D721Med (cell line): ENCODE measurements at regions not wholly inside any gene's neighbourhood (a gene's known extent, or its start where the extent isn't known, plus 50 kb on each side); places are given as distances from the start of the nearest gene placed in this dataset.

Source experiments
- DNase-seq: peaks from one replicate; pipeline ENCODE4 v3.0.0; 2011; ENCODE audit warnings: low spot score; ENCODE audit not compliant: insufficient read length
- FAIRE-seq: peaks from 2 replicates; lab custom pipeline; 2011; peaks lifted over from hg19 to GRCh38; lab: Jason Lieb, UNC
- TF ChIP-seq, protein P1 (sequence below): IDR thresholded peaks from 2 replicates; pipeline ENCODE4 v1.5.1; 2012; ENCODE audit warnings: mild to moderate bottlenecking, control low read depth; ENCODE audit not compliant: insufficient read depth; ENCODE audit errors: missing control alignments

DNA sequence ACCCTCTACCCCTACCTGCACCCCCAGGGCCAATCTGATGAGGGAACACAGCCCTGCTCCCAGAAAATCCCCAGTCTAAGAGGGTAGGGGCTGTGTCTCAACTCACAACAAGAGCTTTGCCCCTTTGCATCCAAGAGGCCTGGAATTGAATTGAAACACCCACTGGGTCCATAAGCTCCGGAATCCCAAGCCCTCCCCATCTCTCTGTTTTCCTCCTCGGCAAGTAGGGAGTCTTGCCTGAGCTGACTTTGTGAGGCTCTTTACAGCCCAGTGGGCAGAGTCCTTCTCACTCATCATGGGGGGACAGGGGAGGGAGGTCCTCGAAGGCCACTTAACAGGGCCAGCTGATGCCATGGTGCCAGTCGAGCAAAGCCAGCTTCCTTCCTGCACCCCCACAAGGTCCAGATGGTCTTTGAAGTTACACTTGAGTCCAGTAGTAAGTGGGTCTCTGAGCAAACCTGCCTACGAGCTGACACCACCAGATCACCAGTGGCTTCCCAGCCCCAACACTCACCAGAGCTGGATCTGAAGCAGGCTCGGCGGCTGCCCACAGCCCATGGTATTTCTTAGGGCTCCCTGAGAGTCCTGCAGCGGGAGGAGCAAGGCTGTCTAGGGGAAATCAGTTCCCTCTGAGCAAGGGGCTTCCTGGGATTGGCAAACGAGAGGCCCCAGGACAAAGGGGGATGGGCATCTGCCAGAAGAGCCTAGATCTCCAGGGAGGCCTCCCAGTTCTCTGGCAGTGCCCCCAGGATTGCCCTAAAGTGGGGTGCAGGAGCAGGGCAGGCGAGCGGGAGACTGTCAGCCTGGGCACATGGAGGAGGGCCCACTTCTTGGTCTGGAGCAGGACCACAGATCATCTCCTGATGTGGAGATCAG, 144.5 kb downstream of the VEGFA start:
- FAIRE-seq, result no peak
- TF ChIP-seq, protein P1, sequence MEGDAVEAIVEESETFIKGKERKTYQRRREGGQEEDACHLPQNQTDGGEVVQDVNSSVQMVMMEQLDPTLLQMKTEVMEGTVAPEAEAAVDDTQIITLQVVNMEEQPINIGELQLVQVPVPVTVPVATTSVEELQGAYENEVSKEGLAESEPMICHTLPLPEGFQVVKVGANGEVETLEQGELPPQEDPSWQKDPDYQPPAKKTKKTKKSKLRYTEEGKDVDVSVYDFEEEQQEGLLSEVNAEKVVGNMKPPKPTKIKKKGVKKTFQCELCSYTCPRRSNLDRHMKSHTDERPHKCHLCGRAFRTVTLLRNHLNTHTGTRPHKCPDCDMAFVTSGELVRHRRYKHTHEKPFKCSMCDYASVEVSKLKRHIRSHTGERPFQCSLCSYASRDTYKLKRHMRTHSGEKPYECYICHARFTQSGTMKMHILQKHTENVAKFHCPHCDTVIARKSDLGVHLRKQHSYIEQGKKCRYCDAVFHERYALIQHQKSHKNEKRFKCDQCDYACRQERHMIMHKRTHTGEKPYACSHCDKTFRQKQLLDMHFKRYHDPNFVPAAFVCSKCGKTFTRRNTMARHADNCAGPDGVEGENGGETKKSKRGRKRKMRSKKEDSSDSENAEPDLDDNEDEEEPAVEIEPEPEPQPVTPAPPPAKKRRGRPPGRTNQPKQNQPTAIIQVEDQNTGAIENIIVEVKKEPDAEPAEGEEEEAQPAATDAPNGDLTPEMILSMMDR, result no peak
- no peak for DNase-seq

DNA sequence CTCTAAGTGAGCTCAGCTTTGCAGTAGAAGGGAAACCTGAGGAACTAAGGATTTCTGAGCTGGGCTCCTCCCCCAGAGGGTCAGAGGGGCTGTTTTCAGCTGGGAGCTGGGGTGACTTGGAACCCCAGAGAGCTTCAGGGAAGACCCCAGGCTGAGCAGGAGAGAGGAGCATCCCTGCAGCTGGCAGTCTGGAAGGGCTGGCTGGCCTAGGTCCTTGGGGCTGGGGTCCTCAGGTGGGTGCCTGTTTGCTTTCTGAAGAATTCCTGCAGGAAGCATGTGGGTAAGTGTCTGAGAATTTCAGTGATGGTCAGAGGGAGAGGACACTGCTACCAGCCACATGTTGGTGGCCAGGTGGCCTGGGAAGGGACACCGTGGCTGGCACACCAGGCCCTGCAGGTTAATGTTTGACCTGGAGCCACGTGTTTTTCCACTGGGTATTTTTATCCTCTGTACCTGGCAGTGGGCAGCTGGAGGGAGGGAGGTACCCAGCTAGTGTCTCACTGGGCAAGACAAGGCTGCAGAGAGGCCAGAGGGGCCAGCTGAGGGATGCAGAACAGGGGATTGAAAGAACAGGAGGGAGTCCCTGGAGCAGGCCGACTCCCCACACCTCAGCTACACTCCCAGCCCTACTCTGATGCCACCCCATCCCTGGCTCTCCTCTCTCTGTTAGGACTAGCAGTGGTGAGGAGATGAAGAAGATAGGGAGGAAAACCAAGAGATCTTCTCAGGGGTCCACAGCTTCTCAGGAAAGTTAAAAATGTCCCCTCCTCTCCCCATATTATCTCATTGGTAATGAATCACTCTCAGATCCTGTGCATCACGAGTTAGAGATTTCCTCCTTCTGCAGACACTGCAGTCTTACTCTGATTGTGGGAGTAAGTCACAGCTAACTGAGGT, 143.6 kb downstream of the VEGFA start:
- FAIRE-seq (no peak), DNase-seq (no peak)
- TF ChIP-seq, protein P1, result no peak

DNA sequence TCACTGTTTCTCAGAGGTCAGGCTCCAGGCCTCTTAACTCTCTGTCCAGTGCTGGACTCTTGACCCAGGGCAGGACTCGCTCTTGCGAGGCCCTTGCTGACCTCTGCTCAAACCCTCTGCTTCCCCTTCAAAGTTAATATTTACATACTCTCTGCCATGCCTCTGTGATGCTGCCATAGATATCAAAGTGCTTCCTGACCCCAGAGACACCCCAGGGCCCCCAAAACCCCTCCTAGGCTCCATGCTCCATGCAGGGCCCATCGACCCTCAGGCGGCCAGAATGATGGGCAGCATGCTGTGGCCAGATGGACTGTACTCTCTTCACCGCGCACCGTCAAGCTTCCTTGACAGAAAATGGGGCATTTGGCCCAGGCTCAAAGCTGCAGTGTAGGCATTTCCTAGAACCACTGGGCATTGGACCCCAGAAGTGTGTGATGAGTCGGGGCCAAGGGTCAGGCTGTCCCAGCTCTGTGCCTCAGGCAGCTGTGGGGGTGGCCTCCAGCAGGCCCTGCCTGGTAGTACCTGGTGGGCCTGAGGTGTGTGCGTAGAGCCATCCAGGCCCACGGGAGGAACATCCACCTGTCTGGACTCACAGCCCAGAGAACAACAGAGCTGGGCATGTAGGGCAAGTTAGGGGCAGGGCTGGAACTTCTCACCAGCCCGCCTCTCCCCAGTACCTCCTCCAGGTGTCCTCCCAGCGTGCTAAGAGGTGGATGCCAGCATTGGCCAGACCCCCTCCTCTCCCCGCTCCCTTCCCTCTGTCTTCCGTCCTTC, 142.8 kb downstream of the VEGFA start:
- TF ChIP-seq, protein P1, result no peak
- DNase-seq (no peak), FAIRE-seq (no peak)

DNA sequence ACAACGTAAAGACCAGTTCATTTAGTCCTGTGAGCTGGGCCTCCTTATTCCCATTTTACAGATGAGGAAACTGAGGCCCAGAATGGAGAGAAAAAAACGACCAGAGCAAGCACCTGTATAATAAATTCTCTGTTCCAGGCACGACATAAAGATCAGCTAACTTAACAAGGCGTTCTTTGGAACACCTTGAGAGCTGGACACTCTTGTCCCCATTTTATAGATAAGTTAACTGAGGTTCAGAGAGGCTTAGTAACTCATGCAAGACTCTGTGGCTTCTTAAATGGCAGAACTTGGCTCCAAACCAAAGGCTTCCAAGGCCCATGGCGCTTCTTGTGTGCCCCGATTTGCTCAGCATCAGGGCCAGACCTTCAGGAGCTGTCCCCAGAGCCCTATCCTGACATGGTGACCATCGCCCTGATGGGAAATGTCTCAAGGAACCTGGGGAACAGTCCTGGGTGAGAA, 142.1 kb downstream of the VEGFA start:
- TF ChIP-seq, protein P1, result no peak
- no peak for FAIRE-seq
- no peak for DNase-seq

DNA sequence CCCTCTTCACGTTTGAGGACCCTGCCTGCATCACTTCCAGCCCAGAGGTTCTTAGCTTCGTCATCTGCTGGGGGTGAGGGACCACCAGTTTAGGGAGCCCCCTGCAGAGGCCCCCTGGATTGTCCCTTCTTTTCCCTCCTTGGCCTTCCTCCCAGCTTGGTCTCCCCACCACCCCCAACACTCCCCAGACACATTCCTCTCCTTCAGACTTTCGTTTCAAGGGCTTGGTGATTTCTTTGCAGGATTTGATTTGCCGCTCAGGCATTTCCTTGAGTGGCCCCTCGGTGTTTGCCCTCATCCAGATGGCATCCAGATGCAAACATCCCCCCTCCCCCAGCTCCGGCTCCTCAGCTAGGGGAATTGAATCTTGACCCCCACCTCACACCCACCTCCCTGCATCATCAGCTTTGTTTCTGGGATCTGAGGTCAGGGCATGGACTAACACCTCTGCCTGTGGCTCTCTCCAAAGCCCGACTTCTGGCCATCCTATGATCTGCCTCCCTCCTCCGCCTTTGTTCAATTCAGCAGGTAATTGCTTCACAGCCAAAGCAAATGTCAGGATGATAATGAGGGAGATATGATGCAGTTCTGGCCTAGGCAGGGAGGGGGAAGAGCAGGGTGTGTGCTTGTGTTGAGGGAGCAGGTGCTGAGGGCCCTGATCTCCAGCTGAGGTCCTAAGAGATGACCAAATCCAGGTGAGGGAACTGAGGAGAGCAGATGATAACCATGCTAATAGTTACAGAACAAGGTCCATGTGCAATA, 141.5 kb downstream of the VEGFA start:
- no peak for DNase-seq
- TF ChIP-seq, protein P1, result no peak
- no peak for FAIRE-seq
